Thoracic aorta (tissue), 2 donors: ENCODE measurements at regions not wholly inside any gene's neighbourhood (a gene's known extent, or its start where the extent isn't known, plus 50 kb on each side); places are given as distances from the start of the nearest gene placed in this dataset.

Source experiments
- ATAC-seq: fragments of 150-250 bp; one replicate; pipeline ENCODE4 v1.8.0; 2017; ENCODE audit warnings: low read depth; ENCODE audit not compliant: insufficient number of reproducible peaks, low FRiP score
- DNase-seq: peaks from one replicate; pipeline ENCODE4 v3.0.0-alpha.2; 2020; ENCODE audit warnings: low spot score
- H3K27ac ChIP-seq, 2 donors: fragments of 200-600 bp; sonication (generic); 1 replicate in 1 of 2; 2 replicates in 1 of 2; pipeline ENCODE4 v1.5.1; 2016; ENCODE audit warnings: mild to moderate bottlenecking in 2 of 2, moderate library complexity in 2 of 2
- H3K27me3 ChIP-seq: fragments of 200-600 bp; sonication (generic); replicated peaks from 2 replicates; pipeline ENCODE4 v1.6.0; 2016; ENCODE audit warnings: mild to moderate bottlenecking; ENCODE audit not compliant: insufficient read depth
- H3K36me3 ChIP-seq: fragments of 200-600 bp; sonication (generic); one replicate; pipeline ENCODE4 v1.5.1; 2016
- H3K4me1 ChIP-seq, 2 donors: fragments of 200-600 bp; sonication (generic); 1 replicate in 1 of 2; 2 replicates in 1 of 2; pipeline versions ENCODE4 v1.5.1 to v1.6.0; 2016; ENCODE audit warnings: low read depth in 2 of 2, mild to moderate bottlenecking in 1 of 2; ENCODE audit not compliant: control insufficient read depth in 1 of 2
- H3K4me3 ChIP-seq: fragments of 200-600 bp; sonication (generic); 2 replicates; pipeline ENCODE4 v1.5.1; 2016; ENCODE audit warnings: mild to moderate bottlenecking
- H3K9me3 ChIP-seq: fragments of 200-600 bp; sonication (generic); 2 replicates; pipeline ENCODE4 v1.5.1; 2016
- TF ChIP-seq, protein P1 (sequence below): fragments of 200-600 bp; sonication (generic); IDR thresholded peaks from one replicate; pipeline ENCODE4 v1.5.1; 2019; ENCODE audit warnings: antibody characterized with exemption

DNA sequence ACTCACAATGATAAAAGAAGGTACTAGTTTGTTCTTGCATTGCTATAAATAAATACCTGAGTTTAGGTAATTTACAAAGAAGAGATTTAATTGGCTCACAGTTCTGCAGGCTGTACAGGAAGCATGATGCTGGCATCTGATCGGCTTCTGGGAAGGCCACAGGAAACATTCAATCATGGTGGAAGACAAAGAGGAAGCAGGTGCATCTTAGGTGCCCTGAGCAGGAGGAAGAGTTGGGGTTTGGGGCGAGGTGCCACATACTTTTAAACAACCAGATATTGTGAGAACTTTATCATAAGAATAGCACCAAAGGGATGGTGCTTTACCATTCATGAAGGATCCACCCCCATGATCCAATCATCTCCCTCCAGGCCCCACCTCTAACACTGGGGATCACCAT, 752.6 kb upstream of the FLRT2 start:
- no peak overlapping the region for H3K27ac ChIP-seq

DNA sequence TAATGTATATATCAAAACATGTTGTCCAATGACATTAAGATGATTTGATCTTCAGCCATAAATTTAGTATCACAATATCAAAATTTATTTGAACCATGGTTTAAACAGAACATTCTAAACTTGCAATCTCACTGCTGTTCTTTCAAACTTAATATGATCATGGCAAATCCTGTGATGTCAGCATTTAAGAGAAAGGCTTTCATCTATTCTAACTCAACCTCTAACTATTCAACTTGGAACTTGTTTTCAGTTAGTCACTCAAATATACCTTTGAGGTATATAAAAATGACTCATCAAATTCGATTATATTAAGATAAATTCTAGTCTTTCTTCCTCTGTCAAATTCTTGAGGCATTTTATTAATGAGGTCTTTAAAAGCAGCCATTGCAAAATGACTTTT, 747.0 kb upstream of the FLRT2 start:
- no peak for ATAC-seq
- Histone ChIP-seq H3K36me3 (no peaks in the 10 kb centered on the region), H3K4me1 (no peaks in the 10 kb centered on the region)

More for the DNA sequence above, 752.6 kb upstream of the FLRT2 start:
- Histone ChIP-seq H3K36me3 (no peaks in the 10 kb centered on the region), H3K4me1 (no peaks in the 10 kb centered on the region), H3K9me3 (no peaks in the 10 kb centered on the region), H3K4me3 (no peak overlapping the region), H3K27me3 (no peaks in the 10 kb centered on the region)
- TF ChIP-seq, protein P1, sequence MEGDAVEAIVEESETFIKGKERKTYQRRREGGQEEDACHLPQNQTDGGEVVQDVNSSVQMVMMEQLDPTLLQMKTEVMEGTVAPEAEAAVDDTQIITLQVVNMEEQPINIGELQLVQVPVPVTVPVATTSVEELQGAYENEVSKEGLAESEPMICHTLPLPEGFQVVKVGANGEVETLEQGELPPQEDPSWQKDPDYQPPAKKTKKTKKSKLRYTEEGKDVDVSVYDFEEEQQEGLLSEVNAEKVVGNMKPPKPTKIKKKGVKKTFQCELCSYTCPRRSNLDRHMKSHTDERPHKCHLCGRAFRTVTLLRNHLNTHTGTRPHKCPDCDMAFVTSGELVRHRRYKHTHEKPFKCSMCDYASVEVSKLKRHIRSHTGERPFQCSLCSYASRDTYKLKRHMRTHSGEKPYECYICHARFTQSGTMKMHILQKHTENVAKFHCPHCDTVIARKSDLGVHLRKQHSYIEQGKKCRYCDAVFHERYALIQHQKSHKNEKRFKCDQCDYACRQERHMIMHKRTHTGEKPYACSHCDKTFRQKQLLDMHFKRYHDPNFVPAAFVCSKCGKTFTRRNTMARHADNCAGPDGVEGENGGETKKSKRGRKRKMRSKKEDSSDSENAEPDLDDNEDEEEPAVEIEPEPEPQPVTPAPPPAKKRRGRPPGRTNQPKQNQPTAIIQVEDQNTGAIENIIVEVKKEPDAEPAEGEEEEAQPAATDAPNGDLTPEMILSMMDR = no peak
- no peak for ATAC-seq
- DNase-seq = no peak

DNA sequence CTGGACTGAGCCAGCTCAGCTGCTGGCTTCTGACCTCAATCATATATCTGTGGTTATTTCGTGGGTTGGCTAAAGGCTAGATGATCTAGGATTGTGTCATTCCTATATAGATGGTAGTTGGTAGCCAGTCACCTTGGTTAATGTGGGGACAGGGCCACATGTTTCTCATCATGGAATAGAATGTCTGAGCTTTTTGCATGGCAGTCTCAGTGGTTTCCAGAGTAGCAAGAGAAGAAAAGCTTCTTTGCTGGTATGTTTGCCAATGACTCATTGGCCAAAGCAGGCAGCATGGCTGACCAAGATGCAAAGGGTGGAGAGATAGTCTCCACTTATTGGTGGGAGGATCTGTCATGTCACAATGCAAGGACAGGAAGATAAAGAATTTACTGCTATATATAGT, 746.4 kb upstream of the FLRT2 start:
- TF ChIP-seq, protein P1 = no peak
- no peaks in the 10 kb centered on the region for H3K4me1 ChIP-seq
- no peaks in the 10 kb centered on the region for H3K27me3 ChIP-seq
- no peak overlapping the region for H3K27ac ChIP-seq
- ATAC-seq (no peak), DNase-seq (no peak)
- H3K36me3 ChIP-seq = no peaks in the 10 kb centered on the region
- no peak overlapping the region for H3K4me3 ChIP-seq
- H3K9me3 ChIP-seq = no peaks in the 10 kb centered on the region

More for the DNA sequence above, 747.0 kb upstream of the FLRT2 start:
- Histone ChIP-seq H3K27me3 (no peaks in the 10 kb centered on the region), H3K4me3 (no peak overlapping the region), H3K9me3 (no peaks in the 10 kb centered on the region), H3K27ac (no peak overlapping the region)
- TF ChIP-seq, protein P1 = no peak
- DNase-seq = no peak

DNA sequence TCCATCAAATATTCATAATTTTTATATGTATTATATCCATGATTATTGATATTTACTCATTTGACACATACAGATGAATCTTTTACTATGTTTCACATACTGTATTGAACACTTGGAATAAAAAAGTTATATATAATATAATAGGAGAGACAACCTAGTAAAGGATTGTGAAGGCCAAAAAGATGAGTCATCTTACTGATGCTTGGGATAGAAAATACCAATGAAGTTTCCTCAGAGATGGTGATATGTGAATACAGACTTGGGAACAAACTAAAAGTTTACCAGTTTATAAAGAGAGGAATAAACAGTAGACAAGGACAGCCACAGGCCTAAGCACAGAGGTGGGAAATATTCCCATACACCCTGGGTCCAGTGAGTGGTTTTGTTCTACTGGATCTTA, 743.9 kb upstream of the FLRT2 start:
- TF ChIP-seq, protein P1 = no peak
- Histone ChIP-seq H3K27me3 (no peaks in the 10 kb centered on the region), H3K27ac (no peak overlapping the region), H3K9me3 (no peaks in the 10 kb centered on the region), H3K4me1 (no peaks in the 10 kb centered on the region), H3K4me3 (no peak overlapping the region), H3K36me3 (no peaks in the 10 kb centered on the region)
- ATAC-seq (no peak), DNase-seq (no peak)

DNA sequence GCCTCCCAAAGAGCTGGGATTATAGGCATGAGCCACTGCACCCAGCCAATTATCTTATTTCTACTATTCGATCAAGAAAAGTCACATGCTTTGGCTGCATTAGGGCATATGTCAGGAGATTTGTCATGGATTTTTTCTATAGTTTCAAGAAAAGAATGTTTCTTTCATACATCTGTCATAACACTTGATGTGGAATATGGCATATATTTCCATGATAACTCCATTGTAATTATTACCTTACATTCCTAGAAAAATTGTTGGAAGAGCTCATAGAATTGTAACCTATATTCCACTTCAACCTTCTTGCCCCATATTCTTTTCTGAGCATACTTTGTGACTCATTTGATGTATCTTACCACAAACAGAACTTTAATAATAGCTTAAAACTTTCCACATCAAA, 740.9 kb upstream of the FLRT2 start:
- H3K4me1 ChIP-seq = no peaks in the 10 kb centered on the region
- no peak for ATAC-seq
- H3K27ac ChIP-seq = no peak overlapping the region
- no peak overlapping the region for H3K4me3 ChIP-seq
- H3K9me3 ChIP-seq = no peaks in the 10 kb centered on the region
- no peak for DNase-seq
- no peaks in the 10 kb centered on the region for H3K27me3 ChIP-seq
- TF ChIP-seq, protein P1 = no peak
- H3K36me3 ChIP-seq = no peaks in the 10 kb centered on the region
